ENCODE measurements at regions not wholly inside any gene's neighbourhood (a gene's known extent, or its start where the extent isn't known, plus 50 kb on each side); places are given as distances from the start of the nearest gene placed in this dataset.

DNA sequence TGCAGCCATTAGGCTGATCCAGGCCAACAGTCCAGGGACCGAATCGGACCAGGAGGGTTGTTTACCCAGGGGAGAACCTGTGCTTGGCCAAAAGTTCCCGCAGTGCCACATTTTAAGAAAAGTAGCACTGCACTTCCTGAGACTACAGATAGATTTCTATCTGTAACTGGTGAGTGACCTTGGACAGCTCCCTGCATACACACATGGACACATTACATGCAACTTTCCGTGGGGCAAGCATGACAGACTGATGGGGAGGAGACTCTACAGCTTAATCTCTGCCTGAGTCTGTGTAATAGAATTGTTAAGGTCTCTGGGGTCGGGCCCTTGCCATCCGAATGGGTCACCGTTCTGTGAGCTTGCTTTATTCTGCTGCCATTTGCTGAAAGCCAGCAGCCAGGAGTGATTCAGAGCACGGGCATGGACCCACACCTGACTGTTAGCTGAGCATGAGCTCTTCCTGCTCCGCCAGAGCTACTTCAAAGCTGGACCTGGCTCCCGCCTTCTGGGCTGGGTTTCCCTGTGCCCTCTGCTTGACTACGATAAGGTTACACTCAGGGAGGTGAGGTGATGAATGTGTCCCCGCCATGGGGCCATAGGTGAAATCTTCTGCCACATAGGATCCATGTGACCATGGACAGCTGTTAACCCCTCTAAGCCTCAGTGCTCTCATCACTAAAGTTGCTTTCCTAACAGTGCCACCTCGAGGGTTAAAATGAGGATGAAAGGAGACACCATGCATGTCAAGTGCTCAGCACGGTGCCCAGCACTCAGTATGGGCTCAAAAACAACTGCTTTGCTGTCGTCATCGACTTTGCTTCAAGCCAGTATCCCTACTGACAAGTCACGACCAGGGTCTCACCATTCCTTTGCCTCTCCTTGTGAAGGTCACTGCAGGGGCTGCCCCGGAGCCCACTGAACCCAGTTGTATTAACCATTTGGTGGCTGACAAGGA, 200.0 kb downstream of the MELK start:
- Histone ChIP-seq H3K27me3 (replicated peaks; ENCODE audit: control insufficient read depth, insufficient read depth, low read length) (peaks cover 4% of the 10 kb centered on the region), H3K36me3 (ENCODE audit: control insufficient read depth, insufficient read depth, low read length) (no peaks in the 10 kb centered on the region), H3K4me3 (replicated peaks; ENCODE audit: low read depth, low read length) (no peak overlapping the region)
- no peak for DNase-seq (ENCODE audit: extremely low read depth, insufficient read length)
- TF ChIP-seq, protein P1, sequence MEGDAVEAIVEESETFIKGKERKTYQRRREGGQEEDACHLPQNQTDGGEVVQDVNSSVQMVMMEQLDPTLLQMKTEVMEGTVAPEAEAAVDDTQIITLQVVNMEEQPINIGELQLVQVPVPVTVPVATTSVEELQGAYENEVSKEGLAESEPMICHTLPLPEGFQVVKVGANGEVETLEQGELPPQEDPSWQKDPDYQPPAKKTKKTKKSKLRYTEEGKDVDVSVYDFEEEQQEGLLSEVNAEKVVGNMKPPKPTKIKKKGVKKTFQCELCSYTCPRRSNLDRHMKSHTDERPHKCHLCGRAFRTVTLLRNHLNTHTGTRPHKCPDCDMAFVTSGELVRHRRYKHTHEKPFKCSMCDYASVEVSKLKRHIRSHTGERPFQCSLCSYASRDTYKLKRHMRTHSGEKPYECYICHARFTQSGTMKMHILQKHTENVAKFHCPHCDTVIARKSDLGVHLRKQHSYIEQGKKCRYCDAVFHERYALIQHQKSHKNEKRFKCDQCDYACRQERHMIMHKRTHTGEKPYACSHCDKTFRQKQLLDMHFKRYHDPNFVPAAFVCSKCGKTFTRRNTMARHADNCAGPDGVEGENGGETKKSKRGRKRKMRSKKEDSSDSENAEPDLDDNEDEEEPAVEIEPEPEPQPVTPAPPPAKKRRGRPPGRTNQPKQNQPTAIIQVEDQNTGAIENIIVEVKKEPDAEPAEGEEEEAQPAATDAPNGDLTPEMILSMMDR (IDR thresholded peaks at IDR 0.05; ENCODE audit: insufficient read depth, low read length, poor library complexity, severe bottlenecking), result no peak

DNA sequence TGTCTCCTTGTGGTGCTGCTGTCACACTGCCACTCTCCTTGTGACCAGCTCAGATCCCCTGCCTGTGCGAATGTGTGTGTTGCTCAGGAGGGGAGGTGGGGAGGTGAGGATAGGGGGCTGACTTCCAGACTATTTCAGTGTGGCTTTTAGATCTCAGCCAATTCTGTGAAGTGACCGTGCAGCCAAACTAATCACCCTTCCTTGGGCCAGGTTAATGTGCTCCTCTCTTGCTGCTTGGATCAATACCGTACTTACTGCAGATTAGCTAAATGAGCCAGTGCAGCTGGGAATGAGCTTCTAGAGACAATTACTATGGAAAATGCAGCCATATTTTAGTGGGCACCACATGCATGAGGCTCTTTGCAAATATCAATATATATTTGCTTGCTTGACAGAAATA, 206.0 kb downstream of the MELK start:
- no peak for DNase-seq (ENCODE audit: extremely low read depth, insufficient read length)
- Histone ChIP-seq H3K4me3 (replicated peaks; ENCODE audit: low read depth, low read length) (no peak overlapping the region), H3K36me3 (ENCODE audit: control insufficient read depth, insufficient read depth, low read length) (no peaks in the 10 kb centered on the region), H3K27me3 (replicated peaks; ENCODE audit: control insufficient read depth, insufficient read depth, low read length) (peaks cover 7% of the 10 kb centered on the region)
- TF ChIP-seq, protein P1 (IDR thresholded peaks at IDR 0.05; ENCODE audit: insufficient read depth, low read length, poor library complexity, severe bottlenecking), result no peak

DNA sequence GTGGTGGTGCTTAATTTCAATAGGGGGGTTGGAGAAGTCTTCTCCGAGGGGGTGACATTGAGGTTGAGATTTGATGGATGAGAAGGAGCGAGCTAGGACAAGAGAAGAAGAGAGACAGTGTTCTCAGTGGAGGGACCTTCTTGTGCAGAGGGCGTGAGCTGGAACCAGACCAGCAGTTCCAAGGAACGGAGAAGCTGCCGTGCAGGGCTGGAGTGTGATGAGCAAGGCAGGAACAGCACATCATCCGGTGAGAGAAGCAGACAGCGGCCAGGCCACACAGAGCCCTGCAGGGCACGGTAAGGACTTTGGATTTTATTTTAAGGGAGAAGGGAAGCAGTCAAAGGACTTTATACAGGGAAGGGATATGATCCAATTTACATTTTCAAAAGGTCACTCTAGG, 206.9 kb downstream of the MELK start:
- no peak for DNase-seq (ENCODE audit: extremely low read depth, insufficient read length)
- TF ChIP-seq, protein P1 (IDR thresholded peaks at IDR 0.05; ENCODE audit: insufficient read depth, low read length, poor library complexity, severe bottlenecking), result no peak
- Histone ChIP-seq H3K4me3 (replicated peaks; ENCODE audit: low read depth, low read length) (no peak overlapping the region), H3K27me3 (replicated peaks; ENCODE audit: control insufficient read depth, insufficient read depth, low read length) (peaks cover 7% of the 10 kb centered on the region), H3K36me3 (ENCODE audit: control insufficient read depth, insufficient read depth, low read length) (no peaks in the 10 kb centered on the region)

DNA sequence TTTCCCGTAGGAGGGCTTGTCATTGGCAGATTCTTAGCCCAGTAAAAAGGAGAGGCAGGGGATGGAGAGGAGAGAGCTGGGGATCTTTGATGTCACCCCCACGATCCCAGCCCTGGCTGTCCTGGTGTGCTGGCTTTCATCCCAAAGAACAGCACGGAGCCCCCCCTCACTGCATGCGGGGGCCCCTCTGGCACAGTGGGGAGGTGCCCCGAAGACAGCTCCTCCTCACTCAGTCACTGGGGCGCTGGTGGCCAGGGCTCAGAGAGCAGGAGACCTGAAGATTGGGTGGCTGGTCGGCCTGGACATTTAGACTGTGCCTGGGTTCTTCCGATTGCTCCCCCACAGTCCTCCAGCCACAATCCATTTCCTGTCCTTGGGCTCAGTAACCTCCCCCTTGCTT, 207.5 kb downstream of the MELK start:
- TF ChIP-seq, protein P1 (IDR thresholded peaks at IDR 0.05; ENCODE audit: insufficient read depth, low read length, poor library complexity, severe bottlenecking), result no peak
- H3K4me3 ChIP-seq (replicated peaks; ENCODE audit: low read depth, low read length), result no peak overlapping the region
- no peaks in the 10 kb centered on the region for H3K36me3 ChIP-seq (ENCODE audit: control insufficient read depth, insufficient read depth, low read length)
- H3K27me3 ChIP-seq (replicated peaks; ENCODE audit: control insufficient read depth, insufficient read depth, low read length), result peaks cover 7% of the 10 kb centered on the region
- no peak for DNase-seq (ENCODE audit: extremely low read depth, insufficient read length)

DNA sequence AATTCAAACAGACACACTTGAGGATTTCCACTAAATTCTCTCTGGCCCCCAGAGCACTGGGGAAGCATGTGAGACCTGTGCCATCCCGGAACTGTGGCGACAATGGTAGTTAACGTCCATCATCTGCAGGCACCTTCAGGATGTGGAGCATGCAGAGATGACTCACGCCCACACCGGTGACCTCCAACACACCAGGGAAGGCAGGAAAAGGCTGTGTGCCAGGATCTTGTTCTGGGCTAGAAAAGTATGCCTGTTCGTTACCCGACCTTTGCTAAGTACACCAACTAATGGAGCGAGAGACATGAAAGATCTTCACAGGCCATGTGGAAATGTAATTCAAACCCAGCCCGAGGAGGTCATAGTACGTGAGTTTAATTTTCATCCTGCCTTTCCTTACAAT, 208.8 kb downstream of the MELK start:
- no peak overlapping the region for H3K4me3 ChIP-seq (replicated peaks; ENCODE audit: low read depth, low read length)
- peaks cover 7% of the 10 kb centered on the region for H3K27me3 ChIP-seq (replicated peaks; ENCODE audit: control insufficient read depth, insufficient read depth, low read length)
- DNase-seq (ENCODE audit: extremely low read depth, insufficient read length), result no peak

More for the DNA sequence above, 208.8 kb downstream of the MELK start:
- no peaks in the 10 kb centered on the region for H3K36me3 ChIP-seq (ENCODE audit: control insufficient read depth, insufficient read depth, low read length)
- TF ChIP-seq, protein P1 (IDR thresholded peaks at IDR 0.05; ENCODE audit: insufficient read depth, low read length, poor library complexity, severe bottlenecking), result no peak

All from GM06990 (cell line).